ENCODE measurements at regions not wholly inside any gene's neighbourhood (a gene's known extent, or its start where the extent isn't known, plus 50 kb on each side); places are given as distances from the start of the nearest gene placed in this dataset.

DNA sequence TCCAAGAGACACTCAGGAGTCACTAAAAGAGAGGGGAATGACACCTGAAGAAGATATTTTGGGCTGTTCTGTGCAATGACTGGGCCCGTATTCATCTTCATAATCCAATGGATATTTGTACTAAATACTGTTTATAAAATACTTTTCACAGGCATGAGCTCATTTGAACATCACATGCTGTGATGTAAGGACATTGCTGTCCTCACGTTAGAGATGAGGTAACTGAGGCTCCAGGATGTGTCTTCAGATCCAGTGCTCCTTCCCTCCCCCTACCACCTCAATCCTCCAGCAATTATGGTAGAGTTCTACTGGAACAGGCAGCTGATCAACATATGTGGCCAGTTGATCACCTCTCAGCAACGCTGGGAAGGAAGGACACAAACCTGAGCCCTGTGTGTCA is 139.4 kb upstream of the OSMR start:
- no peak for TF ChIP-seq ZNF7 (CRISPR knock-in tag; IDR thresholded peaks at IDR 0.05)
- TF ChIP-seq FOXA3 (CRISPR knock-in tag; IDR thresholded peaks at IDR 0.05) = no peak
- no peak for TF ChIP-seq ZKSCAN5 (CRISPR knock-in tag; IDR thresholded peaks at IDR 0.05)
- TF ChIP-seq, protein P1, sequence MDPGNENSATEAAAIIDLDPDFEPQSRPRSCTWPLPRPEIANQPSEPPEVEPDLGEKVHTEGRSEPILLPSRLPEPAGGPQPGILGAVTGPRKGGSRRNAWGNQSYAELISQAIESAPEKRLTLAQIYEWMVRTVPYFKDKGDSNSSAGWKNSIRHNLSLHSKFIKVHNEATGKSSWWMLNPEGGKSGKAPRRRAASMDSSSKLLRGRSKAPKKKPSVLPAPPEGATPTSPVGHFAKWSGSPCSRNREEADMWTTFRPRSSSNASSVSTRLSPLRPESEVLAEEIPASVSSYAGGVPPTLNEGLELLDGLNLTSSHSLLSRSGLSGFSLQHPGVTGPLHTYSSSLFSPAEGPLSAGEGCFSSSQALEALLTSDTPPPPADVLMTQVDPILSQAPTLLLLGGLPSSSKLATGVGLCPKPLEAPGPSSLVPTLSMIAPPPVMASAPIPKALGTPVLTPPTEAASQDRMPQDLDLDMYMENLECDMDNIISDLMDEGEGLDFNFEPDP (CRISPR knock-in tag; conservative IDR thresholded peaks at IDR 0.05) = no peak
- no peak for TF ChIP-seq HMG20A (CRISPR knock-in tag; IDR thresholded peaks at IDR 0.05; ENCODE audit: borderline replicate concordance)
- no peak for TF ChIP-seq HMG20B (CRISPR knock-in tag; conservative IDR thresholded peaks at IDR 0.05)
- no peak for TF ChIP-seq HCFC1 (IDR thresholded peaks at IDR 0.05; ENCODE audit: low read depth, low read length)
- TF ChIP-seq, protein P2, sequence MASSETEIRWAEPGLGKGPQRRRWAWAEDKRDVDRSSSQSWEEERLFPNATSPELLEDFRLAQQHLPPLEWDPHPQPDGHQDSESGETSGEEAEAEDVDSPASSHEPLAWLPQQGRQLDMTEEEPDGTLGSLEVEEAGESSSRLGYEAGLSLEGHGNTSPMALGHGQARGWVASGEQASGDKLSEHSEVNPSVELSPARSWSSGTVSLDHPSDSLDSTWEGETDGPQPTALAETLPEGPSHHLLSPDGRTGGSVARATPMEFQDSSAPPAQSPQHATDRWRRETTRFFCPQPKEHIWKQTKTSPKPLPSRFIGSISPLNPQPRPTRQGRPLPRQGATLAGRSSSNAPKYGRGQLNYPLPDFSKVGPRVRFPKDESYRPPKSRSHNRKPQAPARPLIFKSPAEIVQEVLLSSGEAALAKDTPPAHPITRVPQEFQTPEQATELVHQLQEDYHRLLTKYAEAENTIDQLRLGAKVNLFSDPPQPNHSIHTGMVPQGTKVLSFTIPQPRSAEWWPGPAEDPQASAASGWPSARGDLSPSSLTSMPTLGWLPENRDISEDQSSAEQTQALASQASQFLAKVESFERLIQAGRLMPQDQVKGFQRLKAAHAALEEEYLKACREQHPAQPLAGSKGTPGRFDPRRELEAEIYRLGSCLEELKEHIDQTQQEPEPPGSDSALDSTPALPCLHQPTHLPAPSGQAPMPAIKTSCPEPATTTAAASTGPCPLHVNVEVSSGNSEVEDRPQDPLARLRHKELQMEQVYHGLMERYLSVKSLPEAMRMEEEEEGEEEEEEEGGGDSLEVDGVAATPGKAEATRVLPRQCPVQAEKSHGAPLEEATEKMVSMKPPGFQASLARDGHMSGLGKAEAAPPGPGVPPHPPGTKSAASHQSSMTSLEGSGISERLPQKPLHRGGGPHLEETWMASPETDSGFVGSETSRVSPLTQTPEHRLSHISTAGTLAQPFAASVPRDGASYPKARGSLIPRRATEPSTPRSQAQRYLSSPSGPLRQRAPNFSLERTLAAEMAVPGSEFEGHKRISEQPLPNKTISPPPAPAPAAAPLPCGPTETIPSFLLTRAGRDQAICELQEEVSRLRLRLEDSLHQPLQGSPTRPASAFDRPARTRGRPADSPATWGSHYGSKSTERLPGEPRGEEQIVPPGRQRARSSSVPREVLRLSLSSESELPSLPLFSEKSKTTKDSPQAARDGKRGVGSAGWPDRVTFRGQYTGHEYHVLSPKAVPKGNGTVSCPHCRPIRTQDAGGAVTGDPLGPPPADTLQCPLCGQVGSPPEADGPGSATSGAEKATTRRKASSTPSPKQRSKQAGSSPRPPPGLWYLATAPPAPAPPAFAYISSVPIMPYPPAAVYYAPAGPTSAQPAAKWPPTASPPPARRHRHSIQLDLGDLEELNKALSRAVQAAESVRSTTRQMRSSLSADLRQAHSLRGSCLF (CRISPR knock-in tag; IDR thresholded peaks at IDR 0.05; ENCODE audit: borderline replicate concordance) = no peak
- TF ChIP-seq TEAD2 (CRISPR knock-in tag; IDR thresholded peaks at IDR 0.05) = no peak
- no peak for TF ChIP-seq ZNF234 (CRISPR knock-in tag; conservative IDR thresholded peaks at IDR 0.05)
- no peak for TF ChIP-seq ZBTB1 (CRISPR knock-in tag; IDR thresholded peaks at IDR 0.05; ENCODE audit: borderline replicate concordance)
- peaks cover 0 to 6% of the 10 kb centered on the region in 2 experiments; a peak in 2 of 5 replicates for H3K27me3 ChIP-seq (ENCODE audit: control insufficient read depth in 1 of 2, insufficient read depth in 2 of 2, low read length in 2 of 2)
- no TSS peak for BruUV-seq (replicated peaks)
- intact Hi-C loops (cut with micrococcal nuclease; ENCODE audit: unreplicated experiment) (no loop called here), in situ Hi-C loops (cut with HindIII; ENCODE audit: extremely low pct_ligation_motif_present, low pct_unique_long_range_greater_than_20kb) (no loop called here)
- WGBS (ENCODE audit: low lambda C conversion rate) = 15% methylated on average over 3 of the region's 3 CpGs
- no peak for ATAC-seq
- H3K4me3 ChIP-seq (replicated peaks in 1 of 3; ENCODE audit: insufficient read depth in 1 of 3, low read depth in 2 of 3, low read length in 3 of 3) = no peak overlapping the region
- FAIRE-seq = no peak
- ChIA-PET CTCF (ENCODE audit: low intra/inter-chr PET ratio, low total read pairs) (no interaction called here), POLR2A (no interaction called here)
- H3K9me3 ChIP-seq (ENCODE audit: low read length) = no peaks in the 10 kb centered on the region
- H3K79me2 ChIP-seq (ENCODE audit: insufficient read depth, low read length) = no peaks in the 10 kb centered on the region
- no peaks in the 10 kb centered on the region for H3K4me1 ChIP-seq (ENCODE audit: insufficient read depth, low read length)
- H4K20me1 ChIP-seq (ENCODE audit: insufficient read depth, low read length) = no peaks in the 10 kb centered on the region
- no peaks in the 10 kb centered on the region for H3K36me3 ChIP-seq (replicated peaks in 1 of 2; ENCODE audit: control insufficient read depth in 1 of 2, insufficient read depth in 2 of 2, low read length in 2 of 2)
- DNase-seq (ENCODE audit: low spot score) = no peak
- H3K27ac ChIP-seq (ENCODE audit: extremely low read length, insufficient read depth, low read length) = no peak overlapping the region
- H3K9ac ChIP-seq (ENCODE audit: insufficient read depth, low read depth, low read length) = no peak overlapping the region
- H2AFZ ChIP-seq (ENCODE audit: low read length) = no peak overlapping the region
- H3K4me2 ChIP-seq (ENCODE audit: low read depth, low read length) = no peak overlapping the region
